Spleen (tissue), 11 donors: ENCODE measurements at regions not wholly inside any gene's neighbourhood (a gene's known extent, or its start where the extent isn't known, plus 50 kb on each side); places are given as distances from the start of the nearest gene placed in this dataset.

Source experiments
- DNase-seq: peaks from one replicate; pipeline ENCODE4 v3.0.0-alpha.2; 2020
- H3K27ac ChIP-seq, 8 donors: fragments of 200-600 bp; sonication (generic) in 7 of 8; 1 replicate in 4 of 8; 2 replicates in 4 of 8; pipeline versions ENCODE4 v1.5.0 to v1.8.0; 2016 to 2021; ENCODE audit warnings: inconsistent platforms in 4 of 8, mild to moderate bottlenecking in 4 of 8, moderate library complexity in 1 of 8
- H3K27me3 ChIP-seq, 7 donors: fragments of 200-600 bp; sonication (generic) in 6 of 7; replicated peaks in 1 of 7; 1 replicate in 4 of 7; 2 replicates in 3 of 7; pipeline versions ENCODE4 v1.5.0 to v1.8.0; 2016 to 2021; ENCODE audit warnings: inconsistent platforms in 3 of 7, mild to moderate bottlenecking in 1 of 7
- H3K36me3 ChIP-seq, 6 donors: fragments of 200-600 bp; sonication (generic) in 5 of 6; 1 replicate in 4 of 6; 2 replicates in 2 of 6; pipeline versions ENCODE4 v1.5.0 to v1.8.0; 2016 to 2021; ENCODE audit warnings: inconsistent platforms in 2 of 6
- H3K4me1 ChIP-seq, 6 donors: fragments of 200-600 bp; sonication (generic) in 5 of 6; 1 replicate in 3 of 6; 2 replicates in 3 of 6; pipeline versions ENCODE4 v1.5.0 to v1.8.0; 2016 to 2021; ENCODE audit warnings: inconsistent platforms in 3 of 6
- H3K4me3 ChIP-seq, 8 donors: fragments of 200-600 bp; sonication (generic) in 7 of 8; 1 replicate in 4 of 8; 2 replicates in 4 of 8; pipeline versions ENCODE4 v1.5.0 to v1.8.0; 2016 to 2021; ENCODE audit warnings: inconsistent platforms in 4 of 8, mild to moderate bottlenecking in 4 of 8, moderate library complexity in 2 of 8
- H3K9me3 ChIP-seq, 8 donors: fragments of 200-600 bp; sonication (generic) in 7 of 8; 1 replicate in 4 of 8; 2 replicates in 4 of 8; pipeline versions ENCODE4 v1.5.0 to v1.8.0; 2016 to 2021; ENCODE audit warnings: inconsistent platforms in 4 of 8
- POLR2A ChIP-seq, 3 donors: fragments of 450-650 bp; IDR thresholded peaks; one replicate each; pipeline ENCODE4 v1.5.1; 2017; ENCODE audit warnings: antibody characterized with exemption in 3 of 3, mild to moderate bottlenecking in 1 of 3
- POLR2AphosphoS5 ChIP-seq, 3 donors: sonication (generic); formaldehyde crosslinking; IDR thresholded peaks; one replicate each; pipeline ENCODE4 v1.5.1; 2017; ENCODE audit warnings: antibody characterized with exemption in 3 of 3
- WGBS, 5 donors: extraction: QIAGEN DNeasy Blood & Tissue Kit in 3 of 5; methylation state at CpG; one replicate each; pipeline versions ENCODE4 v1.1.5 to v1.1.7; 2013 to 2018; 5-methylcytosine and 5-hydroxymethylcytosine counted together
- intact Hi-C: fragments of 100-400 bp; cut with DNase I; formaldehyde crosslinking; loops from one replicate; pipeline ENCODE4 v1.15.0; 2023; ENCODE audit warnings: low total_unique reads
- TF ChIP-seq, protein P1 (sequence below), 11 experiments: fragments of 200-600 bp in 7 of 11; fragments of 450-650 bp in 4 of 11; sonication (generic) in 4 of 11; IDR thresholded peaks in 8 of 11; conservative IDR thresholded peaks in 3 of 11; 1 replicate in 7 of 11; 2 replicates in 4 of 11; pipeline versions ENCODE4 v1.4.0 to v1.8.0; 2016 to 2021; ENCODE audit warnings: antibody characterized with exemption in 11 of 11, inconsistent platforms in 4 of 11, mild to moderate bottlenecking in 1 of 11
- donor health status: healthy with polysubstance abuse.
- donor health status: DM: no; HTN: no; CAD: no; lungs with moderate emphysema.
- donor health status: DM: no; HTN: no; CAD: no.
- donor health status: Bipolar disorder and iron deficiency.
- donor health status: healthy.
- donor health status: DM: no; HTN: no; CAD: no.
- donor health status: DM: yes; HTN: yes; CAD: no.

- TF ChIP-seq, protein P1, sequence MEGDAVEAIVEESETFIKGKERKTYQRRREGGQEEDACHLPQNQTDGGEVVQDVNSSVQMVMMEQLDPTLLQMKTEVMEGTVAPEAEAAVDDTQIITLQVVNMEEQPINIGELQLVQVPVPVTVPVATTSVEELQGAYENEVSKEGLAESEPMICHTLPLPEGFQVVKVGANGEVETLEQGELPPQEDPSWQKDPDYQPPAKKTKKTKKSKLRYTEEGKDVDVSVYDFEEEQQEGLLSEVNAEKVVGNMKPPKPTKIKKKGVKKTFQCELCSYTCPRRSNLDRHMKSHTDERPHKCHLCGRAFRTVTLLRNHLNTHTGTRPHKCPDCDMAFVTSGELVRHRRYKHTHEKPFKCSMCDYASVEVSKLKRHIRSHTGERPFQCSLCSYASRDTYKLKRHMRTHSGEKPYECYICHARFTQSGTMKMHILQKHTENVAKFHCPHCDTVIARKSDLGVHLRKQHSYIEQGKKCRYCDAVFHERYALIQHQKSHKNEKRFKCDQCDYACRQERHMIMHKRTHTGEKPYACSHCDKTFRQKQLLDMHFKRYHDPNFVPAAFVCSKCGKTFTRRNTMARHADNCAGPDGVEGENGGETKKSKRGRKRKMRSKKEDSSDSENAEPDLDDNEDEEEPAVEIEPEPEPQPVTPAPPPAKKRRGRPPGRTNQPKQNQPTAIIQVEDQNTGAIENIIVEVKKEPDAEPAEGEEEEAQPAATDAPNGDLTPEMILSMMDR (IDR thresholded peaks at IDR 0.05 in 8 of 11, conservative IDR thresholded peaks at IDR 0.05 in 3 of 11), result no peak
- TF ChIP-seq POLR2A (IDR thresholded peaks at IDR 0.05) (no peak), POLR2AphosphoS5 (IDR thresholded peaks at IDR 0.05) (no peak)
- no peak for DNase-seq
- Histone ChIP-seq H3K4me3 (no peak overlapping the region), H3K27me3 (no peaks in the 10 kb centered on the region), H3K27ac (no peak overlapping the region), H3K36me3 (no peaks in the 10 kb centered on the region), H3K4me1 (no peaks in the 10 kb centered on the region), H3K9me3 (no peaks in the 10 kb centered on the region)
- WGBS, 5 donors, result 71 to 87% (median 75%) methylated on average over 1 of the region's 1 CpG
- intact Hi-C loops, result no loop called here
Observed at GRCh38 chr6:77145244-77145643, 318.0 kb downstream of the HTR1B start.

GRCh38 chr6:77143659-77144447 is 319.4 kb downstream of the HTR1B start:
- Histone ChIP-seq H3K36me3 (no peaks in the 10 kb centered on the region), H3K4me3 (no peak overlapping the region), H3K27me3 (no peaks in the 10 kb centered on the region), H3K27ac (no peak overlapping the region), H3K4me1 (no peaks in the 10 kb centered on the region), H3K9me3 (no peaks in the 10 kb centered on the region)
- TF ChIP-seq, protein P1 (IDR thresholded peaks at IDR 0.05 in 8 of 11, conservative IDR thresholded peaks at IDR 0.05 in 3 of 11), result no peak
- TF ChIP-seq POLR2AphosphoS5 (IDR thresholded peaks at IDR 0.05), result no peak
- TF ChIP-seq POLR2A (IDR thresholded peaks at IDR 0.05), result no peak
- WGBS, 5 donors, result 84 to 87% (median 87%) methylated on average over 5 of the region's 5 CpGs
- no peak for DNase-seq
- intact Hi-C loops, result no loop called here

GRCh38 chr6:77136086-77136485 is 327.2 kb downstream of the HTR1B start:
- TF ChIP-seq, protein P1 (IDR thresholded peaks at IDR 0.05 in 8 of 11, conservative IDR thresholded peaks at IDR 0.05 in 3 of 11), result no peak
- no peak for TF ChIP-seq POLR2A (IDR thresholded peaks at IDR 0.05)
- TF ChIP-seq POLR2AphosphoS5 (IDR thresholded peaks at IDR 0.05), result no peak
- no peak for DNase-seq
- Histone ChIP-seq H3K4me3 (no peak overlapping the region), H3K27me3 (no peaks in the 10 kb centered on the region), H3K4me1 (no peaks in the 10 kb centered on the region), H3K36me3 (no peaks in the 10 kb centered on the region), H3K27ac (no peak overlapping the region), H3K9me3 (no peaks in the 10 kb centered on the region)
- intact Hi-C loops, result no loop called here

GRCh38 chr6:77133031-77133430 is 330.3 kb downstream of the HTR1B start:
- intact Hi-C loops, result no loop called here
- WGBS, 5 donors, result 79 to 89% (median 86%) methylated on average over 5 of the region's 5 CpGs
- H3K27ac ChIP-seq, result no peak overlapping the region

More at GRCh38 chr6:77133031-77133430, 330.3 kb downstream of the HTR1B start:
- DNase-seq, result no peak
- peaks cover 0 to 20% (median 12%) of the 10 kb centered on the region in 8 donors for H3K9me3 ChIP-seq
- TF ChIP-seq POLR2A (IDR thresholded peaks at IDR 0.05) (no peak), POLR2AphosphoS5 (IDR thresholded peaks at IDR 0.05) (no peak)
- TF ChIP-seq, protein P1 (IDR thresholded peaks at IDR 0.05 in 8 of 11, conservative IDR thresholded peaks at IDR 0.05 in 3 of 11), result no peak
- no peaks in the 10 kb centered on the region for H3K4me1 ChIP-seq
- no peaks in the 10 kb centered on the region for H3K36me3 ChIP-seq
- H3K27me3 ChIP-seq, result no peaks in the 10 kb centered on the region
- H3K4me3 ChIP-seq, result no peak overlapping the region
